ENCODE measurements at regions not wholly inside any gene's neighbourhood (a gene's known extent, or its start where the extent isn't known, plus 50 kb on each side); places are given as distances from the start of the nearest gene placed in this dataset.

DNA sequence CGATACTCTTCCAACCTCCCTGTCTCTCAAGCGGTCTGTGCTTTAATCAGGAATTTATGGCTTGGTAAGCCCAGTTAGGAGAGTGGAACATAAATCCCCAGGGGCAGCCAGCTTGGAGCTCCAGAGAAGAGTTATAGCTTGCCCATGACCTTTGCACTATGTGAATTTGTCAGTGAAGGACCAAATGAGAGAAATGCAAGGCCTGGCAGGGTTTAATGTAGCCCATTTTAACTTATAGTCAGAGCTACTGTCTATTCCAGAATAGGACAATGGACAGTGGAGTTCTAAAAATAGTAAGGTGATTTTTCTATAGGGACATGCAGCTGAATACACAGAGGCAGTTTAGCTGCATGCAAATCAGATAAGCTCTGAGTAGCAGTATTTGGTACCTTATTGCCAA, 142.6 kb upstream of the CAV2 start:
- TF ChIP-seq POLR2AphosphoS5 (IDR thresholded peaks at IDR 0.05; ENCODE audit: low read depth, low read length): no peak
- no peak for TF ChIP-seq POLR2A (IDR thresholded peaks at IDR 0.05; ENCODE audit: low read depth, low read length)

Measured in GM12892 (cell line).